ENCODE measurements at regions not wholly inside any gene's neighbourhood (a gene's known extent, or its start where the extent isn't known, plus 50 kb on each side); places are given as distances from the start of the nearest gene placed in this dataset.
A peak's percentile ranks its signal among the peaks of the same experiment; 100 is the strongest.

GRCh38 chr6:127641905-127642304, 64.9 kb downstream of the C6orf58 start:
- peak; percentile 10 for DNase-seq

Data from midbrain (tissue), 1 donor.